Hepatocyte (in vitro differentiated cells): ENCODE measurements at regions not wholly inside any gene's neighbourhood (a gene's known extent, or its start where the extent isn't known, plus 50 kb on each side); places are given as distances from the start of the nearest gene placed in this dataset.

Source experiments
- EZH2phosphoT487 ChIP-seq: fragments of 200-600 bp; sonication (generic); IDR thresholded peaks from one replicate; pipeline ENCODE4 v1.6.1; 2018; ENCODE audit warnings: antibody characterized with exemption, mild to moderate bottlenecking, low read depth, moderate library complexity; ENCODE audit not compliant: unreplicated experiment, severe bottlenecking
- TF ChIP-seq, protein P1 (sequence below): fragments of 200-600 bp; sonication (generic); IDR thresholded peaks from 2 replicates; pipeline ENCODE4 v1.5.1; 2016; ENCODE audit warnings: antibody characterized with exemption, mild to moderate bottlenecking; ENCODE audit not compliant: poor library complexity

DNA sequence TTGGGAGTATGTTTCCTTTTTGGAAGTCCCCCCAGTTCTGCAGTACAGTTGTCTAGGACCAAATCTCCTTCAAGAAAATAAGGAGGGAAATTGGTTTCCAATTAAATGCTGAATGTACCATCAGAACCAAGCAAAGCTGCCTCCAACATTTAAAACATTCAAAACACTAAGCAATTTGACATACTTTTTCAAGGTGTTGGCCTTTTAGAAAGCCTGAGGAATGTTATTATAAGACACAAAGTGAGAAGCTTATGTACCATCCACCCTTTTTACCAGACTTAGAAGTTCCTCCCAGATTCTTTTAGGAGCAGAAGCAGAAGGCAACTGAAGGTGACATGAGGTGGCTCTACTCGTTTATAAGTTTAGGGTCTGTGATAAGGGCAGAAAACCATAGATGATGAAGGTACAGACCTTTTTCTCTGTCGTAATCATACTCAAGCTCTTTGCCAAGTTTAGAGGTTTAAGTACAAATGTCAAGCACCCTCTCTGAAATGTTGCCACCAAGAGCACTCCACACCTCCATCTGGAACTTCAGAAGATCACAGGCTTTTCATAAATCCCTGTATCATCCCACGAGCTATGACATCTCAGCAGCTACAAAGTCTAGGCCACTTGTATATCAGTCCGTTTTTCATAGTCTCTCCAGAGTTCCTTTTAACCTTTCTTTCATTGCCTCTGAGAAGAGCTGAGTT, 282.5 kb upstream of the THBS1 start:
- TF ChIP-seq EZH2phosphoT487 = no peak
- TF ChIP-seq, protein P1, sequence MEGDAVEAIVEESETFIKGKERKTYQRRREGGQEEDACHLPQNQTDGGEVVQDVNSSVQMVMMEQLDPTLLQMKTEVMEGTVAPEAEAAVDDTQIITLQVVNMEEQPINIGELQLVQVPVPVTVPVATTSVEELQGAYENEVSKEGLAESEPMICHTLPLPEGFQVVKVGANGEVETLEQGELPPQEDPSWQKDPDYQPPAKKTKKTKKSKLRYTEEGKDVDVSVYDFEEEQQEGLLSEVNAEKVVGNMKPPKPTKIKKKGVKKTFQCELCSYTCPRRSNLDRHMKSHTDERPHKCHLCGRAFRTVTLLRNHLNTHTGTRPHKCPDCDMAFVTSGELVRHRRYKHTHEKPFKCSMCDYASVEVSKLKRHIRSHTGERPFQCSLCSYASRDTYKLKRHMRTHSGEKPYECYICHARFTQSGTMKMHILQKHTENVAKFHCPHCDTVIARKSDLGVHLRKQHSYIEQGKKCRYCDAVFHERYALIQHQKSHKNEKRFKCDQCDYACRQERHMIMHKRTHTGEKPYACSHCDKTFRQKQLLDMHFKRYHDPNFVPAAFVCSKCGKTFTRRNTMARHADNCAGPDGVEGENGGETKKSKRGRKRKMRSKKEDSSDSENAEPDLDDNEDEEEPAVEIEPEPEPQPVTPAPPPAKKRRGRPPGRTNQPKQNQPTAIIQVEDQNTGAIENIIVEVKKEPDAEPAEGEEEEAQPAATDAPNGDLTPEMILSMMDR = no peak
